ENCODE measurements at regions not wholly inside any gene's neighbourhood (a gene's known extent, or its start where the extent isn't known, plus 50 kb on each side); places are given as distances from the start of the nearest gene placed in this dataset.

DNA sequence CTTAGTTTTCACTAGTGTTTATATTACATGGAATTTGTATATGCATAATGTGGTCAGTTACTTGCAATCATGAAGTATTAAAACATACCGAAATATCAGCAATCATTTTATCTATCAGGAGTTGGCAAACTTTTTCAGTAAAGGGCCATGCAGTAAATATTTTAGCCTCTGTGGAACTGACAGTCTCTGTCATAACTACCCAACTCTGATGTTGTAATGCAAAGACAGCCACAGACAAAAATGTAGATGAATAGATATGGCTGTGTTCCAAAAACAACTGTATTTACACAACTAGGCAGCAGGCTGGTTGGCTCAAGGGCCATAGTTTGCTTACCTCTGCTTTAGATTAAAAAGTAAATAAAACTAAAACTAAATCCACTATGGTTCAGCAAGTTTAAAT, 200.2 kb downstream of the HS3ST1 start:
- peak in 1 of 2 experiments; percentile 40 for DNase-seq (ENCODE audit: low read depth in 1 of 2, low spot score in 1 of 2)
- Histone ChIP-seq H3K27me3 (ENCODE audit: insufficient read depth, poor library complexity, severe bottlenecking) (no peaks in the 10 kb centered on the region), H3K27ac (replicated peaks) (no peak overlapping the region), H3K4me3 (replicated peaks; ENCODE audit: insufficient read depth, low read length) (no peak overlapping the region)
- no peak for TF ChIP-seq POLR2AphosphoS5 (IDR thresholded peaks at IDR 0.05; ENCODE audit: low read depth)
- no peak for TF ChIP-seq GABPA (IDR thresholded peaks at IDR 0.05; ENCODE audit: low read depth)
- no peak for TF ChIP-seq REST (IDR thresholded peaks at IDR 0.05; ENCODE audit: insufficient replicate concordance, low read depth)
- no peak for TF ChIP-seq SPI1 (IDR thresholded peaks at IDR 0.05; ENCODE audit: borderline replicate concordance, low read depth)
- TF ChIP-seq, protein P1, sequence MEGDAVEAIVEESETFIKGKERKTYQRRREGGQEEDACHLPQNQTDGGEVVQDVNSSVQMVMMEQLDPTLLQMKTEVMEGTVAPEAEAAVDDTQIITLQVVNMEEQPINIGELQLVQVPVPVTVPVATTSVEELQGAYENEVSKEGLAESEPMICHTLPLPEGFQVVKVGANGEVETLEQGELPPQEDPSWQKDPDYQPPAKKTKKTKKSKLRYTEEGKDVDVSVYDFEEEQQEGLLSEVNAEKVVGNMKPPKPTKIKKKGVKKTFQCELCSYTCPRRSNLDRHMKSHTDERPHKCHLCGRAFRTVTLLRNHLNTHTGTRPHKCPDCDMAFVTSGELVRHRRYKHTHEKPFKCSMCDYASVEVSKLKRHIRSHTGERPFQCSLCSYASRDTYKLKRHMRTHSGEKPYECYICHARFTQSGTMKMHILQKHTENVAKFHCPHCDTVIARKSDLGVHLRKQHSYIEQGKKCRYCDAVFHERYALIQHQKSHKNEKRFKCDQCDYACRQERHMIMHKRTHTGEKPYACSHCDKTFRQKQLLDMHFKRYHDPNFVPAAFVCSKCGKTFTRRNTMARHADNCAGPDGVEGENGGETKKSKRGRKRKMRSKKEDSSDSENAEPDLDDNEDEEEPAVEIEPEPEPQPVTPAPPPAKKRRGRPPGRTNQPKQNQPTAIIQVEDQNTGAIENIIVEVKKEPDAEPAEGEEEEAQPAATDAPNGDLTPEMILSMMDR (IDR thresholded peaks at IDR 0.05; ENCODE audit: insufficient read depth, low read length), result no peak

DNA sequence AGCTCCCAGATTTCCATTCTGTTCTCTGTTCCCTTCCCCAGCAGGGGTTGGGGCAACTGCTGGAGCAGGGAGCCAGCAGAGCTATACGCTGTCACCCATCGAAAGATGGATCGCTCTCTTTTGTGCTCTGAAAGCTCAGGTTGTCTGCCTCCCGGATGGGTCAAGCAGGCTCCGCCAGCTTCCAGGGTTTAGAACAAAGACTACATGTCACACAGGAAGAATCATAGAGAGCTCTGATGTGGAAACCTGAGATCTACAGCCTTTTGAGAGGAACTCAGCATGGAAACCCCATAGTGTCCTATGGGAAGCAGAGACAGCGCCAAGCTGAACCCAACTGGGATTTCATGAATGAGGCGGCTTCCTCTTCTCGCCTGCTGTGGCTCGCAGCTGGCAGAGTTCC, 205.4 kb downstream of the HS3ST1 start:
- Histone ChIP-seq H3K27me3 (ENCODE audit: insufficient read depth, poor library complexity, severe bottlenecking) (no peaks in the 10 kb centered on the region), H3K4me3 (replicated peaks; ENCODE audit: insufficient read depth, low read length) (no peak overlapping the region), H3K27ac (replicated peaks) (no peak overlapping the region)
- no peak for TF ChIP-seq POLR2AphosphoS5 (IDR thresholded peaks at IDR 0.05; ENCODE audit: low read depth)
- no peak for TF ChIP-seq GABPA (IDR thresholded peaks at IDR 0.05; ENCODE audit: low read depth)
- TF ChIP-seq, protein P1 (IDR thresholded peaks at IDR 0.05; ENCODE audit: insufficient read depth, low read length), result no peak
- no peak for TF ChIP-seq SPI1 (IDR thresholded peaks at IDR 0.05; ENCODE audit: borderline replicate concordance, low read depth)
- TF ChIP-seq REST (IDR thresholded peaks at IDR 0.05; ENCODE audit: insufficient replicate concordance, low read depth), result no peak
- DNase-seq (ENCODE audit: low read depth in 1 of 2, low spot score in 1 of 2), result no peak

- Histone ChIP-seq H3K27me3 (ENCODE audit: insufficient read depth, poor library complexity, severe bottlenecking) (peaks cover 2% of the 10 kb centered on the region), H3K27ac (replicated peaks) (no peak overlapping the region), H3K4me3 (replicated peaks; ENCODE audit: insufficient read depth, low read length) (no peak overlapping the region)
- DNase-seq (ENCODE audit: low read depth in 1 of 2, low spot score in 1 of 2), result peak in 1 of 2 experiments; percentile 5
- TF ChIP-seq, protein P1 (IDR thresholded peaks at IDR 0.05; ENCODE audit: insufficient read depth, low read length), result no peak
- TF ChIP-seq POLR2AphosphoS5 (IDR thresholded peaks at IDR 0.05; ENCODE audit: low read depth) (no peak), SPI1 (IDR thresholded peaks at IDR 0.05; ENCODE audit: borderline replicate concordance, low read depth) (no peak), GABPA (IDR thresholded peaks at IDR 0.05; ENCODE audit: low read depth) (no peak), REST (IDR thresholded peaks at IDR 0.05; ENCODE audit: insufficient replicate concordance, low read depth) (no peak)
Observed at GRCh38 chr4:11218692-11219091, 210.0 kb downstream of the HS3ST1 start.
